Chondrocyte (in vitro differentiated cells): ENCODE measurements at regions not wholly inside any gene's neighbourhood (a gene's known extent, or its start where the extent isn't known, plus 50 kb on each side); places are given as distances from the start of the nearest gene placed in this dataset.

Source experiments
- DNase-seq: peaks from one replicate; pipeline ENCODE4 v3.0.0; 2021; ENCODE audit warnings: mixed read lengths, low spot score
- H3K27ac Mint-ChIP-seq: one replicate; pipeline ENCODE4 v1.8.0; 2021; ENCODE audit warnings: mild to moderate bottlenecking, moderate library complexity, mixed read lengths; ENCODE audit not compliant: unreplicated experiment
- H3K27me3 Mint-ChIP-seq: 2 replicates; pipeline ENCODE4 v1.8.0; 2021; ENCODE audit warnings: low read depth, mixed read lengths
- H3K36me3 Mint-ChIP-seq: 2 replicates; pipeline ENCODE4 v1.8.0; 2021; ENCODE audit warnings: low read depth, mixed read lengths
- H3K4me1 Mint-ChIP-seq: 2 replicates; pipeline ENCODE4 v1.8.0; 2021; ENCODE audit warnings: low read depth, mild to moderate bottlenecking, mixed read lengths
- H3K4me3 Mint-ChIP-seq: one replicate; pipeline ENCODE4 v1.8.0; 2021; ENCODE audit warnings: mild to moderate bottlenecking, moderate library complexity, mixed read lengths; ENCODE audit not compliant: unreplicated experiment
- H3K9me3 Mint-ChIP-seq: 2 replicates; pipeline ENCODE4 v1.8.0; 2021; ENCODE audit warnings: low read depth, mixed read lengths
- TF ChIP-seq, protein P1 (sequence below): fragments of 200-600 bp; sonication (generic); IDR thresholded peaks from 2 replicates; pipeline ENCODE4 v1.5.0; 2021; ENCODE audit warnings: antibody characterized with exemption, mild to moderate bottlenecking, moderate library complexity

DNA sequence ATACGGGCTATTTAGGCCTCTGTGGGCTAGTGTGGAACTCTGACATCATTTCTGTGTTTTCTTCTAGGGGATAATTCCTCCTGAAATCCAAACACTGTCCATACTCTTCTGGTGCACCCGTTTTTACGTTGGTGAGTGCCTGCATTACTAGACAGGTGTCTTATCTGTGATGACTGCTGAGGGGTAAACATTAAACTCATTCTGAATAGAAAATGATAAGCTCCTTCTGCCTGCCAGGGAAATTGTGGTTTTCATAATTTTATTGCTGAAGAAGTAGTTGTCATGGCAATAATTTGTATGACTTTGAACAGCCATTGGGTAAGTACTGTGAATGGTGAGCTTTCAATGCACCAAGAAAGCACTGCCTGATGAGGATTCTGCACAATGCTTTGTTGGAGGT is 705.6 kb downstream of the UTRN start:
- DNase-seq = no peak
- Mint-ChIP-seq H3K4me1 (peaks cover 7% of the 10 kb centered on the region), H3K4me3 (no peak overlapping the region), H3K36me3 (no peaks in the 10 kb centered on the region), H3K27ac (no peak overlapping the region), H3K27me3 (peaks cover 1% of the 10 kb centered on the region), H3K9me3 (peaks cover 5% of the 10 kb centered on the region)
- TF ChIP-seq, protein P1, sequence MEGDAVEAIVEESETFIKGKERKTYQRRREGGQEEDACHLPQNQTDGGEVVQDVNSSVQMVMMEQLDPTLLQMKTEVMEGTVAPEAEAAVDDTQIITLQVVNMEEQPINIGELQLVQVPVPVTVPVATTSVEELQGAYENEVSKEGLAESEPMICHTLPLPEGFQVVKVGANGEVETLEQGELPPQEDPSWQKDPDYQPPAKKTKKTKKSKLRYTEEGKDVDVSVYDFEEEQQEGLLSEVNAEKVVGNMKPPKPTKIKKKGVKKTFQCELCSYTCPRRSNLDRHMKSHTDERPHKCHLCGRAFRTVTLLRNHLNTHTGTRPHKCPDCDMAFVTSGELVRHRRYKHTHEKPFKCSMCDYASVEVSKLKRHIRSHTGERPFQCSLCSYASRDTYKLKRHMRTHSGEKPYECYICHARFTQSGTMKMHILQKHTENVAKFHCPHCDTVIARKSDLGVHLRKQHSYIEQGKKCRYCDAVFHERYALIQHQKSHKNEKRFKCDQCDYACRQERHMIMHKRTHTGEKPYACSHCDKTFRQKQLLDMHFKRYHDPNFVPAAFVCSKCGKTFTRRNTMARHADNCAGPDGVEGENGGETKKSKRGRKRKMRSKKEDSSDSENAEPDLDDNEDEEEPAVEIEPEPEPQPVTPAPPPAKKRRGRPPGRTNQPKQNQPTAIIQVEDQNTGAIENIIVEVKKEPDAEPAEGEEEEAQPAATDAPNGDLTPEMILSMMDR = no peak

DNA sequence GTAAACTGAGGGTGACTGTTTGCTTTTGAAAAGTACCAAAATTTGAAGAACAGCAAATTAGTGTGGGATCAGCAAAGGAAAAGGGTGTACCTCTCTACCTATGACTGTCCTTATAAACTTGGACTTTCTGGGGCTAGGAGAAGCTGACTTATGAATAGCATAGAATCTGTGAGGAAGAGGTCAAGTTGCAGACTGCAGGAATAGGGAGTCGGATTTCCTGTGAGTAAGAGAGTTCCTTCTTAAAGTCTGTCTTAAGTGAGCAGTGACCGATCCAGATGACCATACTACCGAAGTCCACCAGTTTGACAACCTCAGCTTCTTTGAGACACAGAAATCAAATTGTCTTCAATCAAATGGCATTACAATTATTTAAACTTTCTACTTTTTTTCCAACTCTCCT is 708.7 kb downstream of the UTRN start:
- DNase-seq = no peak
- Mint-ChIP-seq H3K27me3 (peaks cover 1% of the 10 kb centered on the region), H3K4me1 (peaks cover 7% of the 10 kb centered on the region), H3K27ac (no peak overlapping the region), H3K36me3 (no peaks in the 10 kb centered on the region), H3K4me3 (no peak overlapping the region), H3K9me3 (no peaks in the 10 kb centered on the region)
- TF ChIP-seq, protein P1 = no peak

DNA sequence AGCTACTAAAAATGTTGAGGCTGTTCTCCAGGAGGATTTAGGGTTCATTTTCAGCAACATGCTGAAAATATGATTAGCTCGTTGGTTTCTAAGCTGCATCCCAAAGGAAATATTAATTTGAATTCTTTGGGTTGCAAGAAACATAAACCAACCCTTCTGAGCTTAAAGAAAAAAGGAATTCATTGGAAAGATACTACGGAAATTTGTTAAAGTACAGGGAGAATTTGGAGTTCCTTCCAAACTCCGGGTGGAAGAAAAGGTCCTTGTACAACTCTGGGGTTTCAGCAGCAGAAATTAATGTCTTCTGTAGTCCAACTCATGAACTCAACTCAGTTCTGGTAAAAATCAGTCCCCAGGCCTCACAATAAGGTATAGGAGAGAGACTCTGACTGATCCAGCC is 712.9 kb downstream of the UTRN start:
- Mint-ChIP-seq H3K36me3 (no peaks in the 10 kb centered on the region), H3K9me3 (peaks cover 2% of the 10 kb centered on the region), H3K4me1 (peaks cover 7% of the 10 kb centered on the region), H3K27me3 (no peaks in the 10 kb centered on the region), H3K4me3 (no peak overlapping the region), H3K27ac (no peak overlapping the region)
- no peak for DNase-seq
- TF ChIP-seq, protein P1 = no peak

DNA sequence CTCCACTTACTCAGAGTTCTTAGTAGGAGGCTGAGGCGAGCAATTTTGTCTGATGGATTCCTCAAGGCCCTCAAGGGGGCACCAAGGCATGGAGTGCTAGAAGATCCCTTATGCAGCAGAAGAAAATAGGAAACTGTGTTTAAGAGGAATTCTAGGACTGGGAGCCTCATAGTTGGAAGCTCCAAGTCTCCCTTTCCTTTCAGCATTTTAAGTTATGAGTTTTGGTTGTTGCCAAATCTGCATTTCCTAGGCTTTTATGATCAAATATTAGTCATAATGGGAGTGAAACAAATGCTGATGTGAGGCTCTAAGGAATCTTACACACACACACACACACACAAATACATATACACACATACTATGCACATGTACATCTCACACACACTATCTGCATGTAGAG is 714.0 kb downstream of the UTRN start:
- H3K27me3 Mint-ChIP-seq = no peaks in the 10 kb centered on the region
- DNase-seq = no peak
- peaks cover 2% of the 10 kb centered on the region for H3K9me3 Mint-ChIP-seq
- H3K4me3 Mint-ChIP-seq = no peak overlapping the region
- no peak overlapping the region for H3K27ac Mint-ChIP-seq
- TF ChIP-seq, protein P1 = peak; percentile 24
- no peaks in the 10 kb centered on the region for H3K4me1 Mint-ChIP-seq
- H3K36me3 Mint-ChIP-seq = no peaks in the 10 kb centered on the region

DNA sequence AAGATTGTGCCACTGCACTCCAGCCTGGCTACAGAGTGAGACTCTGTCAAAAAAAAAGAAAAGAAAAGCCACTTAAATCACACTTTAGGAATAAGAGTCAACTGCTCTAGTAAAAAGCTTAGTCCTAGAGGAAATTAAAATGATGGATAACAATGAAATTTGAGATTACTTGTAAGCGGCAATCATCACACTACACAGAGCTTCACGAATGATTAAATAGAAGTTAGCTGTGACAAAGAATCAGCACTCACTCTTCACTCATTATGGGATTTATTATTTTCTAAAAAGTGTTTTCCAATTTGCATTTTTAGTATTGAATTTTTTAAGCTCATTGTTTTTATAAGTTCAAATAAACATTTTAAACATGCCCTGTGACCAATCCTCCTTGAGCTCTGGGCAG is 718.0 kb downstream of the UTRN start:
- Mint-ChIP-seq H3K27me3 (peaks cover 3% of the 10 kb centered on the region), H3K4me1 (no peaks in the 10 kb centered on the region), H3K4me3 (no peak overlapping the region), H3K9me3 (peaks cover 2% of the 10 kb centered on the region), H3K36me3 (peaks cover 2% of the 10 kb centered on the region), H3K27ac (no peak overlapping the region)
- no peak for DNase-seq
- TF ChIP-seq, protein P1 = no peak
